Amniotic stem cell (primary cell): ENCODE measurements at regions not wholly inside any gene's neighbourhood (a gene's known extent, or its start where the extent isn't known, plus 50 kb on each side); places are given as distances from the start of the nearest gene placed in this dataset.
"Not testable (repeated sequence)": the region's sequence is repeated elsewhere in the genome, so short reads cannot be mapped to it uniquely, and the experiment has no call there.

Experiments
- DNase-seq: peaks from one replicate; lab custom pipeline; 2025; lab: John Stamatoyannopoulos, UW

- DNase-seq, result no peak
Measured at GRCh38 chr2:179331061-179331460, 66.4 kb upstream of the SESTD1 start.

DNA sequence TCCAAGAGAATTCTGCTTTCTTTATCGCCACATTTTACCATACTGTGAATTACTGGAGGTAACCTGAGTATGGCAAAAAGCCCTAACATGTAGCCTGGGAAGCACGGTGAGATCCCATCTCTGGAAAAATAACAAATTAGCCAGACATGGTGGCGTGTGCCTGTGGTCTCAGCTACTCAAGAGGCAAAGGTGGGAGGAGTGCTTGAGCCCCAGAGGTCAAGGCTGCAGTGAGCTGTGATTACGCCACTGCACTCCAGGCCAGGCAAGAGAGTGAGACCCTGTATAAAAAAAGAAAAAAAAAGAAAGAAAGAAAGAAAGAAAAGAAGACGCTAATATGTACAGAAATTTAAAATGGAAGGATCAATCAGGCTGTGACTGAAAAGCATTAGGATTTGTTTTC is 57.7 kb upstream of the SESTD1 start:
- DNase-seq, result no peak

DNA sequence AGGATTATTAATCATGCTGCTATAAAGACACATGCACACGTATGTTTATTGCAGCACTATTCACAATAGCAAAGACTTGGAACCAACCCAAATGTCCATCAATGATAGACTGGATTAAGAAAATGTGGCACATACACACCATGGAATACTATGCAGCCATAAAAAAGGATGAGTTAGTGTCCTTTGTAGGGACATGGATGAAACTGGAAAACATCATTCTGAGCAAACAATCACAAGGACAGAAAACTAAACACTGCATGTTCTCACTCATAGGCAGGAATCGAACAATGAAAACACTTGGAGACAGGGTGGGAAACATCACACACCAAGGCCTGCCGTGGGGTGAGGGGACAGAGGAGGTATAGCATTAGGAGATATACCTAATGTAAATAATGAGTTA is 56.4 kb upstream of the SESTD1 start:
- DNase-seq, result not testable (repeated sequence)

DNA sequence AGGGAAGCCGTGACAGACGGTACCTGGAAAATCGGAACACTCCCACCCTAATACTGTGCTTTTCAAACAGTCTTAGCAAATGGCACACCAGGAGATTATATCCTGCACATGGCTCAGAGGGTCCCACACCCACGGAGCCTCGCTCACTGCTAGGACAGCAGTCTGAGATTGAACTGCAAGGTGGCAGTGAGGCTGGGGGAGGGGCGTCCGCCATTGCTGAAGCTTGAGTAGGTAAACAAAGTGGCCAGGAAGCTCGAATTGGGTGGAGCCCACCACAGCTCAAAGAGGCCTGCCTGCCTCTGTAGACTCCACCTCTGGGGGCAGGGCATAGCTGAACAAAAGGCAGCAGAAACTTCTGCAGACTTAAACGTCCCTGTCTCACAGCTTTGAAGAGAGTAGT is 50.1 kb upstream of the SESTD1 start:
- DNase-seq, result not testable (repeated sequence)
